Mesenteric fat pad (tissue), 1 donor: ENCODE measurements at regions not wholly inside any gene's neighbourhood (a gene's known extent, or its start where the extent isn't known, plus 50 kb on each side); places are given as distances from the start of the nearest gene placed in this dataset.

ENCODE experiments used
- DNase-seq: peaks from one replicate; pipeline ENCODE4 v3.0.0-alpha.2; 2020; ENCODE audit warnings: low spot score
- donor health status: DM: yes; HTN: yes; CAD: no.

DNA sequence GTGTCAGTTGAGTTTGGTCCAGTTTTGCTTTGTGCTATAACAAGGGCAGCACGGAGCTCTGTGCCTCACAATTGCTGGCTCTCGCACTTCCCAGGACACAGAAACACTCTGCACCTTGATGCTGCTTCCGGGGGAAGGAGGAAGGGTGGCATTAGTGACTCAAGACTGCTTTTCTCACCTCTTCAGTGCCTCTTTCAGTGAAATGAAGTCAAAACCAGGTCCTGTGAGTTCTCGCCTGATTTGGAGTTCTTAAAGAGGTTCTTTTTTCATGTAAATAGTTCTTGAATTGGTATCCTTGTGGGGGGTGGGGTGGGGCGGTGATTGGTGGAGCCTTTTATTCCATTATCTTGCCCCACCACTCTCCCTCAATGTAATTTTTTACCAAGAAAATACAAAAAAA is 91.5 kb upstream of the MYT1L start:
- no peak for DNase-seq

DNA sequence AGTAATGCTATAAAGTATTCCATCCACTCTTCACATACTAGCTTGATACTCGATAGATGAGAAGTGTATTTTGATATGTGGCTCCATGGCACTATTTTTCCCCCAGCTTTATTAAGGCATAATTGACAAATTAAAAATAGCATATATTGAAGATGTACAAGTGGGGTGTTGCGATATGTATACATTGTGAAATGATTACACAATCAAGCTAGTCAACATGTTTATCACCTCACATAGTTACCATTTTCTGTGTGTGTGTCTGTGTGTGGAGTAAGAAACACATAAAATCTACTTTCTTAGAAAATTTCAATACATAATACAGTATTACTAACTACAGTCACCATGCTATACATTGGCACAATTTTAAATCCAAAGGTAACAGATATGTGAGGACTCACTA is 82.5 kb upstream of the MYT1L start:
- DNase-seq: no peak

DNA sequence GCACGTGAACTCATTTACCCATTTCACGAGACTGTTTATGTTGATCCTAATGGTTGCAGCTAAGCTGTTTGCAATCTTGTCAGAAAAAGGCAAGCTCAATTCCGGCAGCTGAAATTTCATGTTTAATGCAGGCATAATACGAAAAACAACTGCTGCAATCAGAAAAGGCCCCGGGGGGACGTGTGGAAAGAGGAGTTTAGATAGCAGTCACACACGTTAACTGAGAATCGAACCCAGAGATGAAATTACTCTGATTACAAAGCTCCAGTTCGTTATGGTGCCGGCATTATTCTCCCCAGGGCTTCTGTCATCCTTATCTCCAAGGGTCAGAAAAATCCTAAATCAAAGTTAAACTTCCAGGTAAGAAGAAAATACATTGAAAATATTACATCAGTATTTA is 79.9 kb upstream of the MYT1L start:
- no peak for DNase-seq

DNA sequence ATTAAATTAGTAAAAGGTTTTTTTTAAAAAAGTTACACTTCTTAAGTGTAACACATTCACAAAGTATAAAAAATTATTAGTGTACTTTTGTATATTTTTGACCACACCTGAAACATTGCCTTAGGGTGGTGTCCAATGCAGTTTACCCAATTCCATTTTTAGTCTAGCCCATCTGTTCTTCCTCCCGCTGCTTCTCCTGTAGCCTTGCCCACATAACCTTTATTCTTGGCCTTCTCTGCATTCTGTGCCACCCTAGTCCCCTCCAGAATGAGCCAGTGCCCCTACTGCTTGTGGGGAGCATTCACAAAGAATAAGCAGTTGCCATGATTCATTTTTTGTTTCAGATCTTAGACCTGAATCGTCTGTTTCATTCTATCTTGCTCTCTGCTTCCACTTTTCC is 78.4 kb upstream of the MYT1L start:
- no peak for DNase-seq

DNA sequence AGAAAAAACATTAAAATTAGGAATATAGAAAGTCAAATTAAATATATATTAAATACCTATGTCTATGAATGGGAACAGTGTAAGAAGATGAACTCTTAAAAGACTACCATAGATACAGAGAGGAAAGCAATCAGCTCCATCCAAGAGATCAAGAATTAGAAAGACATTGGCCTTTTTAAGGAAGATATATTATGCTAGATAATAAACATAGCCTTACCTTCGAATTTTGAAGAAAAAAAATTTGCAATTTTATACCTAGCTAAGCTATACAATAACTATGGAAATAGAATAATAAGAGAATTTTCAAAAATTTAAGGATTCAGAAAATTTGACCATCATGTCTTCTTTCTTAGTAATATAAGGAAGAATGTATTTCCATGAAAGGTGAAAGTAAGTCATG is 74.7 kb upstream of the MYT1L start:
- no peak for DNase-seq

DNA sequence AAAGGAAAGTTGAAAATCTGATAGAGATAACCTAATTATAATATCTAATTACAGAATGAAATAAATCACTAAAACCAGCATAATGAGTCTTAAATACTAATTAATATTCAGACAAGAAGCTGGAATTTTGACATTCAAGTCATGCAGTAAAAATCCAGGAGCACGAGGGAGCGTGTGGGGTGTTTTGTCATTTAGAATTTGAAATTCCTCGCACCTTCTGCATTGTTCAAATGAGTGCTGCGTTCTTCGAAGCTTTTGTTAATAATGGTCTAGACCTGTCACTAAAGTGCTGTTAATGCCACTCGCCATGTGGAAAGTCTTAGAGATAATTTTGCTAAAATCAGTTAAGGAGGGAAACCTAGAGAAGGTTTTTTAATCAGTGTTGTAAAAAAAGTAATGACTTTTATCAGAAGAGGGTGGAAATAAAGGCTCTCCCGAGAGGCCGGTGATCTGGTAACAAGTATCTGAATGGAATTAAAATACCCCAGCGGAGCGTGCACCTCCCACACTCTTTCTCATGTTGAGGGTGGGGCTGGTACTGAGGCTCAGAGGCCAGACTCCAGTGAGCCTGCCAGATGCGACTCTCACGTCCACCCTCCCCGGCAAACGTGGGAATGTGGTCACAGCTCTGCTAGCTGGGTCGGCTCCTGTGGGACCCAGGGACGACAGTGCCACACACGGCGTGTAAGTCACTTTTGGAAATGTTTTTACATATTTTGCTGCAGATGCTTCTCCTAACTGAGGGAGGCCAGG is 69.4 kb upstream of the MYT1L start:
- DNase-seq: no peak

DNA sequence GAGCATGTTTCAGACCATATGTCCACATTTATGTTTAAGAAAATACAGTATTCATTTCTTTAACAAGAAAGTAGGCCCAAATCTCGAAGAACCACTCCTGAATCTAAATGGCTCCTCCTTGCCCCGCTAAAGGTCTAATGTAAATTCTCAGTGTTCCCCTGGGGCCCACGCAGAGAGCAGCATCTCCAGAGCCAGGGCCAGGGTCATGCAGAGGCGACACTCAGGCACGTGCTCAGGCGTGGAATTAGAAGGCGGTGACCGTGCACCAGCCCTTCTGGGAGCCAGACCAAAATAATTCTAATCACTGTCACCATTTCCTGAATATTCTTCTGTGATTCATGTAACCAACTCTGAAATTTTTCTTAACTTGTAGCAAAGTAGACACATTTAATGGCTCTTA is 68.3 kb upstream of the MYT1L start:
- DNase-seq: no peak

DNA sequence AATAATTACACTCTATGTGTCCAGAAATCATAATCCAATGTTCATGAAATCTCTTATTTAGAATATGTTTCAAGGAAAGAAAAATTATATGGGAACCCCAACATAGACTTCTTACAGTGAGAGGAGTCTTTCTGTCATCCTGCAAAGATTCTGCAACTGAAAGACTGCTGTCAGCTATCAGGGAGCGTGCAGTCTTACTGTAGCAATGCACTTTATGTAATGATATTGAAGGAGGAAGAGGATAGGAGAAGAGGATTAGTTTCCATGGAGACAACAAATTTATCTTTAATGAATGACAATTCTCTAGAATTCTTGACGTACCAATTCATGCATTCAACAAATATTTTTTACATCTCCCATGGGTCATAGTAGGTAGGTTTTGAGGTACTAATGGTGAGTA is 61.3 kb upstream of the MYT1L start:
- no peak for DNase-seq

DNA sequence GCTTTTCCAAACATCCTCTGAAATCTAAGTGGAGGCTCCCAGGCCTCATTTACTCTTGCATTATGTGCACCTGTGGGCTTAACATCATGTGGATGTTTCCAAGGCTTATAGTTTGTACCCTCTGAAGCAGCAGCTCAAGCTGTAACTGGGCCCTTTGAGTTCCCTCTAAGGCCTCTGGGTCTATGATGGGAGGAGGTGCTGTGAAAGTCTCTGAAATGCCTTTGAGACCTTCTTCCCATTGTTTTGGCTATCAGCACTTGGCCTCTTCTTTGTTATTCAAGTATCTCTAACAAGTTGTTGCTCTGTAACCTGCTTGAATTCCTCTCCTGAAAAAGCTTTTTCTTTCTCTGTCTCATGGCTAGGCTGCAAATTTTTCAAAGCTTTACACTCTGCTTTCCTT is 58.1 kb upstream of the MYT1L start:
- no peak for DNase-seq
